Esophagus squamous epithelium (tissue), 4 donors: ENCODE measurements at regions not wholly inside any gene's neighbourhood (a gene's known extent, or its start where the extent isn't known, plus 50 kb on each side); places are given as distances from the start of the nearest gene placed in this dataset.

Experiments
- POLR2A ChIP-seq, 4 donors: fragments of 450-650 bp; IDR thresholded peaks; one replicate each; pipeline ENCODE4 v1.6.1; 2017; ENCODE audit warnings: antibody characterized with exemption in 4 of 4, mild to moderate bottlenecking in 4 of 4, moderate library complexity in 3 of 4
- TF ChIP-seq, protein P1 (sequence below), 6 experiments: fragments of 450-650 bp in 4 of 6; fragments of 200-600 bp in 2 of 6; sonication (generic) in 2 of 6; IDR thresholded peaks; one replicate each; pipeline ENCODE4 v1.5.1; 2016 to 2019; ENCODE audit warnings: antibody characterized with exemption in 6 of 6, mild to moderate bottlenecking in 4 of 6, moderate library complexity in 4 of 6

DNA sequence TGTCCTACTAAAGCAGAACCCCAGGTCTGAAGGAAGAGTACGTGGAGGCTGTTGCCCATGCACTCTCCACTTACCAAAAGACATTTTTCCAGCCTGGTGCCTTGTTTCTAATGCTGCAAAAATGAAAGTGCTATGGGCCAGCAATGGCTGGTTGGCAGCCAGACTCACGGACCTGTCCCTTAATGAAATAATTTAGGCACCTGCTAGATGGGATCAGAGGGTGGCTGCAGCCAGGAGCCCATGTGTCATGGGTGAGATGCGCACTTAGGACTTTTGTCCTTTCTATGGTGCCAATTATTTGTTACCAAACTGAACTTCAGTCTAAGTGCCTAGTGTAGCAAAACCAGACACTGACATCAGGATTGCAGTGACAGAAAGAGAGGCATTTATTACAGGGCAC, 276.3 kb downstream of the YTHDC2 start:
- TF ChIP-seq, protein P1, sequence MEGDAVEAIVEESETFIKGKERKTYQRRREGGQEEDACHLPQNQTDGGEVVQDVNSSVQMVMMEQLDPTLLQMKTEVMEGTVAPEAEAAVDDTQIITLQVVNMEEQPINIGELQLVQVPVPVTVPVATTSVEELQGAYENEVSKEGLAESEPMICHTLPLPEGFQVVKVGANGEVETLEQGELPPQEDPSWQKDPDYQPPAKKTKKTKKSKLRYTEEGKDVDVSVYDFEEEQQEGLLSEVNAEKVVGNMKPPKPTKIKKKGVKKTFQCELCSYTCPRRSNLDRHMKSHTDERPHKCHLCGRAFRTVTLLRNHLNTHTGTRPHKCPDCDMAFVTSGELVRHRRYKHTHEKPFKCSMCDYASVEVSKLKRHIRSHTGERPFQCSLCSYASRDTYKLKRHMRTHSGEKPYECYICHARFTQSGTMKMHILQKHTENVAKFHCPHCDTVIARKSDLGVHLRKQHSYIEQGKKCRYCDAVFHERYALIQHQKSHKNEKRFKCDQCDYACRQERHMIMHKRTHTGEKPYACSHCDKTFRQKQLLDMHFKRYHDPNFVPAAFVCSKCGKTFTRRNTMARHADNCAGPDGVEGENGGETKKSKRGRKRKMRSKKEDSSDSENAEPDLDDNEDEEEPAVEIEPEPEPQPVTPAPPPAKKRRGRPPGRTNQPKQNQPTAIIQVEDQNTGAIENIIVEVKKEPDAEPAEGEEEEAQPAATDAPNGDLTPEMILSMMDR (IDR thresholded peaks at IDR 0.05), result no peak
- TF ChIP-seq POLR2A (IDR thresholded peaks at IDR 0.05), result no peak
